IMR-90 (cell line): ENCODE measurements at regions not wholly inside any gene's neighbourhood (a gene's known extent, or its start where the extent isn't known, plus 50 kb on each side); places are given as distances from the start of the nearest gene placed in this dataset.

ENCODE experiments used
- ATAC-seq: fragments of 200-7000 bp; cut with Tn5 transposase; 2 replicates; pipeline ENCODE4 v1.9.1; 2020; ENCODE audit warnings: low read depth, mild to moderate bottlenecking, moderate library complexity
- BruUV-seq: library from RNA; stranded (reverse); fragments of 400-500 nt; replicated peaks from 2 replicates; lab custom pipeline; 2021; lab: Mats Ljungman, UMichigan
- CTCF ChIA-PET: fragments of 300-600 bp; formaldehyde crosslinking; extraction: SDS; loops from one replicate; lab custom pipeline; 2021; ENCODE audit warnings: antibody characterized with exemption; lab: Yijun Ruan, JAX
- POLR2A ChIA-PET: fragments of 300-600 bp; sonication (Branson Sonifier 250); formaldehyde crosslinking; loops from one replicate; lab custom pipeline; 2022; ENCODE audit warnings: antibody characterized with exemption; ENCODE audit not compliant: unreplicated experiment; lab: Charles Lee
- DNase-seq: peaks from one replicate; pipeline ENCODE4 v3.0.0; 2013
- H2AFZ ChIP-seq: replicated peaks from 2 replicates; pipeline ENCODE3; 2013; ENCODE audit warnings: low read length, mild to moderate bottlenecking; ENCODE audit not compliant: poor library complexity
- H2AK5ac ChIP-seq: 2 replicates; pipeline ENCODE4 v1.6.1; 2013; ENCODE audit warnings: low read depth, low read length, inconsistent platforms
- H2AK9ac ChIP-seq: replicated peaks from 2 replicates; pipeline ENCODE3; 2013; ENCODE audit warnings: mild to moderate bottlenecking, low read depth, low read length, moderate library complexity; ENCODE audit not compliant: poor library complexity
- H2BK120ac ChIP-seq: 2 replicates; pipeline ENCODE4 v1.6.1; 2013; ENCODE audit warnings: low read depth, low read length, inconsistent platforms
- H2BK15ac ChIP-seq: 3 replicates; pipeline ENCODE4 v1.6.1; 2013; ENCODE audit warnings: low read depth, low read length, inconsistent platforms
- H2BK20ac ChIP-seq: 2 replicates; pipeline ENCODE4 v1.6.1; 2013; ENCODE audit warnings: low read depth, mild to moderate bottlenecking, inconsistent platforms, low read length, moderate library complexity
- H2BK5ac ChIP-seq: 2 replicates; pipeline ENCODE4 v1.6.1; 2013; ENCODE audit warnings: mild to moderate bottlenecking, low read depth, low read length, inconsistent platforms; ENCODE audit not compliant: poor library complexity, severe bottlenecking
- H3K14ac ChIP-seq: replicated peaks from 2 replicates; pipeline ENCODE4 v1.6.1; 2013; ENCODE audit warnings: low read depth, low read length, inconsistent platforms
- H3K18ac ChIP-seq: 2 replicates; pipeline ENCODE4 v1.6.1; 2013; ENCODE audit warnings: low read depth, low read length, control low read depth
- H3K23ac ChIP-seq: 2 replicates; pipeline ENCODE4 v1.6.1; 2013; ENCODE audit warnings: low read depth, low read length, inconsistent platforms
- H3K27ac ChIP-seq: 2 replicates; pipeline ENCODE4 v1.5.1; 2013; ENCODE audit warnings: mild to moderate bottlenecking, control low read depth, low read length; ENCODE audit not compliant: insufficient read depth
- H3K27me3 ChIP-seq: 2 replicates; pipeline ENCODE4 v1.6.1; 2013; ENCODE audit warnings: low read length; ENCODE audit not compliant: control insufficient read depth, insufficient read depth
- H3K36me3 ChIP-seq: 2 replicates; pipeline ENCODE4 v1.6.1; 2013; ENCODE audit warnings: low read length, mixed read lengths; ENCODE audit not compliant: control insufficient read depth, insufficient read depth
- H3K4ac ChIP-seq: 2 replicates; pipeline ENCODE4 v1.6.1; 2013; ENCODE audit warnings: low read depth, low read length, inconsistent platforms
- H3K4me1 ChIP-seq: 2 replicates; pipeline ENCODE4 v1.6.1; 2013; ENCODE audit warnings: low read length, mixed read lengths; ENCODE audit not compliant: control insufficient read depth, insufficient read depth
- H3K4me2 ChIP-seq: 2 replicates; pipeline ENCODE4 v1.6.1; 2013; ENCODE audit warnings: low read depth, mild to moderate bottlenecking, control low read depth, low read length, moderate library complexity
- H3K4me3 ChIP-seq: 2 replicates; pipeline ENCODE4 v1.5.1; 2013; ENCODE audit warnings: low read depth, mild to moderate bottlenecking, control low read depth, low read length, moderate library complexity; ENCODE audit not compliant: insufficient read depth
- H3K56ac ChIP-seq: 2 replicates; pipeline ENCODE4 v1.6.1; 2013; ENCODE audit warnings: low read length, inconsistent platforms; ENCODE audit not compliant: insufficient read depth; ENCODE audit errors: extremely low read depth
- H3K79me1 ChIP-seq, 2 experiments: 2 replicates each; pipeline ENCODE4 v1.6.1; 2013; ENCODE audit warnings: low read length in 2 of 2, inconsistent platforms in 1 of 2, low read depth in 1 of 2
- H3K9ac ChIP-seq: 2 replicates; pipeline ENCODE4 v1.6.1; 2013; ENCODE audit warnings: low read depth, low read length, control low read depth
- H3K9me1 ChIP-seq: 2 replicates; pipeline ENCODE4 v1.6.1; 2013; ENCODE audit warnings: low read length, inconsistent platforms; ENCODE audit not compliant: insufficient read depth
- H3K9me3 ChIP-seq: 2 replicates; pipeline ENCODE4 v1.6.1; 2013; ENCODE audit warnings: low read length; ENCODE audit not compliant: control insufficient read depth, insufficient read depth
- H4K20me1 ChIP-seq: 2 replicates; pipeline ENCODE4 v1.6.1; 2013; ENCODE audit warnings: low read length, inconsistent platforms; ENCODE audit not compliant: insufficient read depth
- H4K5ac ChIP-seq: 2 replicates; pipeline ENCODE4 v1.6.1; 2013; ENCODE audit warnings: mild to moderate bottlenecking, low read depth, low read length, control low read depth
- H4K8ac ChIP-seq, 2 experiments: 2 replicates each; pipeline ENCODE4 v1.6.1; 2013; ENCODE audit warnings: low read depth in 2 of 2, low read length in 2 of 2, control low read depth in 1 of 2, inconsistent platforms in 1 of 2
- H4K91ac ChIP-seq: 2 replicates; pipeline ENCODE4 v1.6.1; 2013; ENCODE audit warnings: low read depth, low read length, inconsistent platforms; ENCODE audit not compliant: insufficient read depth
- ELK1 ChIP-seq: fragments of 150-350 bp; IDR thresholded peaks from 2 replicates; pipeline ENCODE4 v1.6.1; 2016; ENCODE audit warnings: low read depth, mild to moderate bottlenecking, low read length, moderate library complexity, borderline replicate concordance
- USF2 ChIP-seq: fragments of 150-350 bp; IDR thresholded peaks from 2 replicates; pipeline ENCODE4 v1.6.1; 2017; ENCODE audit warnings: mild to moderate bottlenecking, antibody characterized with exemption, low read length, low read depth
- WGBS, 2 experiments: methylation state at CpG; one replicate each; pipeline versions ENCODE4 v1.1.5 to v1.1.7; 2013; ENCODE audit warnings: missing lambda C conversion rate in 2 of 2; ENCODE audit not compliant: insufficient read length in 1 of 2; ENCODE audit errors: extremely low coverage in 2 of 2; 5-methylcytosine and 5-hydroxymethylcytosine counted together
- dilution Hi-C: fragments of 300-500 bp; cut with HindIII; formaldehyde crosslinking; loops from one replicate; pipeline ENCODE4 v1.14.3; 2018; ENCODE audit warnings: low sequenced_read_pairs; ENCODE audit not compliant: unreplicated experiment
- in situ Hi-C: fragments of 300-500 bp; cut with MboI; formaldehyde crosslinking; loops from 3 replicates; pipeline ENCODE4 v1.14.3; 2019; ENCODE audit warnings: low sequenced_read_pairs, inconsistent platforms, mixed read lengths
- intact Hi-C: fragments of 100-400 bp; cut with micrococcal nuclease; formaldehyde crosslinking; loops from 2 replicates; pipeline ENCODE4 v1.10.0; 2022

GRCh38 chr2:118403658-118404451 is 315.6 kb downstream of the INSIG2 start:
- no peak overlapping the region for H3K23ac ChIP-seq
- in situ Hi-C loops = no loop called here
- no peak overlapping the region for H3K4me3 ChIP-seq
- H2BK20ac ChIP-seq = no peak overlapping the region
- no peak overlapping the region for H2BK15ac ChIP-seq
- H3K4ac ChIP-seq = no peak overlapping the region
- BruUV-seq = no TSS peak
- H3K56ac ChIP-seq = no peak overlapping the region
- H3K4me2 ChIP-seq = no peak overlapping the region
- H4K91ac ChIP-seq = no peak overlapping the region
- no peaks in the 10 kb centered on the region for H4K20me1 ChIP-seq
- H2BK5ac ChIP-seq = no peak overlapping the region
- no peaks in the 10 kb centered on the region for H3K9me3 ChIP-seq
- no peaks in the 10 kb centered on the region for H3K9me1 ChIP-seq
- H2AFZ ChIP-seq = no peak overlapping the region
- H3K18ac ChIP-seq = no peak overlapping the region
- no peak overlapping the region for H3K14ac ChIP-seq
- H4K8ac ChIP-seq = no peak overlapping the region
- H2AK5ac ChIP-seq = no peak overlapping the region
- DNase-seq (no peak), ATAC-seq (no peak)
- no peaks in the 10 kb centered on the region for H3K79me1 ChIP-seq
- no peak overlapping the region for H2BK120ac ChIP-seq
- H2AK9ac ChIP-seq = no peak overlapping the region
- dilution Hi-C loops = no loop called here
- H3K4me1 ChIP-seq = no peaks in the 10 kb centered on the region
- POLR2A ChIA-PET = no interaction called here
- intact Hi-C loops = no loop called here
- no peak overlapping the region for H3K27ac ChIP-seq
- CTCF ChIA-PET = no interaction called here
- H4K5ac ChIP-seq = no peak overlapping the region
- H3K27me3 ChIP-seq = no peaks in the 10 kb centered on the region
- 100% methylated on average over 1 of the region's 5 CpGs; no CpG with 5 or more reads in 1 of the 2 experiments for WGBS, 2 experiments
- no peak for TF ChIP-seq USF2
- no peak for TF ChIP-seq ELK1
- H3K36me3 ChIP-seq = no peaks in the 10 kb centered on the region
- no peak overlapping the region for H3K9ac ChIP-seq
